LNCaP clone FGC (cell line): ENCODE measurements at regions not wholly inside any gene's neighbourhood (a gene's known extent, or its start where the extent isn't known, plus 50 kb on each side); places are given as distances from the start of the nearest gene placed in this dataset.
"Not testable (repeated sequence)": the region's sequence is repeated elsewhere in the genome, so short reads cannot be mapped to it uniquely, and the experiment has no call there.

Experiments
- DNase-seq: peaks from one replicate; pipeline ENCODE4 v3.0.0-alpha.2; 2011; ENCODE audit warnings: low read depth
- H3K4me3 ChIP-seq: 2 replicates; pipeline ENCODE4 v1.5.1; 2011; ENCODE audit warnings: mild to moderate bottlenecking, low read depth, low read length, control low read depth
- TF ChIP-seq, protein P1 (sequence below): IDR thresholded peaks from 2 replicates; pipeline ENCODE4 v1.5.1; 2012; ENCODE audit warnings: mild to moderate bottlenecking; ENCODE audit not compliant: control insufficient read depth, insufficient read depth; ENCODE audit errors: extremely low read depth

DNA sequence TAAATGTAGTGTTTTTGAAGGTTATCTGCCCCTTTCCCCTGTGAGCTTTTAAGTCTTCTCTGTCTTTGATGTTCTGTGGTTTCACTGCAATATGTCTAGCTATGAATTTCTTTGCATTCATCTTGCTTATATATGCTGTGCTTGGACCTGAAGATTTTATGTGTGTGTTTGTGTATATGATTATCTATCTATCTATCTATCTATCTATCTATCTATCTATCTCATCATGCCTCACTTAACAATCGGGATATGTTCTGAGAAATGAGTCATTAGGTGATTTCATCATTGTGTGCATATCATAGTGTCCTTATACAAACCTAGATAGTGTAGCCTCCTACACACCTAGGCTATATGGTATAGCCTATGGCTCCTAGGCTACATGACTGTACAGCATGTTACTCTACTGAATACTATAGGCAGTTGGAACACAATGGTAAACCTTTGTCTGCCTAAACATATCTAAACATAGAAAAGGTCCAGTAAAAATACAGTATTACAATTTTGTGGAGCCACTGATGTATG lies 173.9 kb downstream of the NPIPA7 start:
- not testable (repeated sequence) for H3K4me3 ChIP-seq, DNase-seq

DNA sequence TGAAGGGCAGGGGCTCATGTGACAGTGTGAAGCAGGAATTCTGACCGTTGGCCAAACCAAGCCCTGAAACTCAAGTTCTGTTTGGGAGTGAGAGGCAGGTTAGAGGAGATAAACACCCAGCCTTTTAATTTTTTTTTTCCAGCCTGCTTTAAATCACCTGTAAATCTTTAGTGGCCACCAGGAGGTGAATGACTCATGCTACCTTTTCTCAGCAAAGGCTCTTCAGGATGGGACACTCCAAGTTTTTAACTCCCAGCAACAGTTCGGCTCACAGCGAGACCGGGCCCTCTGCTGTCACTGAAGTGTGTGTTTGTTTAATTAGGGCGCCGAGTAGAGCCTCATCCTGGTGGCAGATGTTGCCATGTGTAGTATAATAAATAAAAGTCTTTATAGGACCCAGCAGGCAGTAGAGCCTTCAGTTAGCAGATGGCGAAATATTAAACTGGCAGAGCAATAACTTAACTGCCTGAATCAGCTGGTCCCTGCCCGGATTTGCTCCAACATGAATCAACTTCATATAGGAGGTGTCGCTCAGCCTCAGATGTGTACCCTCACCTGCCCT lies 180.3 kb downstream of the NPIPA7 start:
- H3K4me3 ChIP-seq, DNase-seq: not testable (repeated sequence)

DNA sequence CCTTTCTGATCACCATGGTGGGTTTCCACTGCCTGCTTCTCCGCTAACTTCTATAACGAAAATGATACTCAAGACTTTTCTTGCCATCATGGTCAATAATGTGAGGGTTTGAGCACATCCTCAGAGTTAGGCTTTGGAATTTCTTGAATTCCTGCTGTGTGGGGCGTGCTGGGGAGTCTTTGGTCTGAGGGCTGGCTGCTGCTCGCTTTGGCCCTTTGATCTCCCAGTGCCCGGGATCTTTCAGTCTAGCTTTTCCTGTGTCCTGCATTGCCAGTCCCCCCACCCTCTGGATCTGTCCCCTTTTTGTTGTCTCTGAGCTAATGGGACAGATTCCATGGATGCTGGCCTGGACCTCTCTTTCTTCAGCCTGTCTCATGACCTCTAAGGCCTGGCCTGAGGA lies 182.6 kb downstream of the NPIPA7 start:
- not testable (repeated sequence) for DNase-seq, H3K4me3 ChIP-seq

DNA sequence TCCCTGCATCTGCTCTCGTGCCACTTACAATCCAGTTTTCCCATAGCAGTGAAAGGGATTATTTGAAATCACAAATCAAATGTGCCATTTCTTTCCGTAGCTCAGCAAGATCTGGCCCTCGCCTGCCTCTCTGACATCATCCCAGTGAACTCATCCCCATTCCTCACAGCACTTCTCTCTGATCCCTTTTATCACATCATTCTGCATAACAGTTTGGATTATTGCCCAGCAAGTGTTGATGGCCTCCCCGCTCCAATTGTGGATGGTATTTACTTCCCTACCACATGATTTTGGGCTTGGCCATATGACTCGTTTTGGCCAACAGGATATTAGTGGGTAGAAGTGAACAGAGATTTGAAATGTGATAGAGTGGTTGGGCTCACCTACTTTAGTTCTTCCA lies 185.0 kb downstream of the NPIPA7 start:
- H3K4me3 ChIP-seq, DNase-seq: not testable (repeated sequence)

DNA sequence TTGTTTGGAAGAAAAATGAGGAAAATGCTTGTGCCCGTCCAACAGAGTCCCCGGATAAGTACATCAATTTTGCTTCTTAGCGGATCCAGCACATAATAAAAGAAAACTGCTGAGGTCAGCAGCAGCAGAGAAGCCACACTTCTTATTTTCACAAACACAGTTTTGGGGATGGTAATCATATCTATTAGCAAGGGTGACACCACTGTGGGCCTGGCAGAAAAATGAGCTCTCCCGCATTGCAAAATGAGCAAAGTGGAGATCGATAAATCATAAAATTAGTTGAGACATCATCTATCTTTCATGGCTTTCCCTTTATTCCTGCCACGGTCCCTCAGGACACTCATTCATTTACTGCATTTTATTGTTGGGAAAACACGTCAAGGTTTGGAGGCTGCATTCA lies 186.4 kb downstream of the NPIPA7 start:
- DNase-seq, H3K4me3 ChIP-seq: not testable (repeated sequence)

DNA sequence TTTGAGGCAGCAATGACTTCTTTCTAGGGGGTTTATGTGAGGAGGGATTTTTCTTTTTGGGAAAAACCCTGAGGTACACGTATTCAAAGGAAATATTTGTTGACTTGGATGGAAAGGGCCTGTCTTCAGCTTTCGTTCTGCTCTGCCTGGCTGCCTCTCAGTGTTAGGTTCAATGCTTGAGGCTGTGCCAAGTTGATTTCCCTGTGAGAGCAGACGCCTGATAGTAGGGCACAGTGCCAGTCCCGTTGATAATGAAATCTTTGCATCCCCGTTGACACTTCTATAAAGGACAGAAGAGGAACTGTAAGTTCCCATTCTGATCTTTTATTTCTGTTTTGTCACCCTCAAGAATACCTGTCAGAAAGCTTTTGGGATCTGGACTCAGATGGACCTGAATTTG lies 191.1 kb downstream of the NPIPA7 start:
- not testable (repeated sequence) for H3K4me3 ChIP-seq, DNase-seq

DNA sequence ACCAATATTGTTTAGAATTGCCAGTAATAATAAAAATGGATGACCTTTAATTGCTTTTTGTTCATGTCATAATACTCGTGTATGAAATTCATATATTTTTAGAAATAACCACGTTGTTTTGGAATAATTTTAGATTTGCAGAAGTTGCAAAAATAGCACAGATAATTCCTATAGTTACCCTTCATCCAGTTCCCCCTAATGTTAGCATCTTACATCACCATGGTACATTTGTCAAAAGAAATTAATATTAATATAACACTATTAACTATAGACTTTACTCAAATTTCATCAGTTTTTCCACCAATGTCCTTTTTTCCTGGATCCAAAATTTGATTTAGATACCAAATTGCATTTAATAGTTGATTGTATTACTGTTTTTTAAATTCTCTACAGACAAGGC lies 191.9 kb downstream of the NPIPA7 start:
- not testable (repeated sequence) for H3K4me3 ChIP-seq, DNase-seq

DNA sequence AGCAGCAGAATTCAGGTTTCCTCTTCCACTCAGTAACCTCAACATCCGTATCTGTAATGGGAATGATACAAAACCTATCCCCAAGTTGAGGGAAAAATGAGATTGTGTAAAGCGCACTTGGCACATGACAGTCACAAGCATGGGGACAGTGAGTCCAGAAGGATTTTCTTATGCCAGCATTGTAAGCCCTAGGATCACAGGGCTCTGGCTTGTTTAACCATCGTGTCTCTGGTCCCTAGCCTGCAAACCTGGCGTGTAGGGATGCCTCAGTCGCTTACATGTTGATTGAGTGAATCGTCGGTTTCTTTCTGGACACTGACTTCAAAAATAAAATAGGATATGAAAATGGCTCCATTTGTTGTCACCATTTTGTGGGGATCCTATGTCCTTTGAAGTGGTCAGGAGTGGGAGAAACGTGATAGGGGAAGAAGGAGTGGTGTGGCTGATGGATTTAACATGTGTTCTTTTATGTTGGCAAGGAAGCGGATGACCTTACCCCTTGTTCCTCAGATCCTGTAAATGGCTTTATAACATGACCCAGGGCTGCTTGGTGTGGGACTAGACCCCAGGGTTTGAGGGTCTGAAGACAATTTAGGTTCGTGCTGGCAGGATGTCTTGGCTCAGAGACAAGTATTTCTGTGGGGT lies 193.3 kb downstream of the NPIPA7 start:
- not testable (repeated sequence) for DNase-seq, H3K4me3 ChIP-seq

DNA sequence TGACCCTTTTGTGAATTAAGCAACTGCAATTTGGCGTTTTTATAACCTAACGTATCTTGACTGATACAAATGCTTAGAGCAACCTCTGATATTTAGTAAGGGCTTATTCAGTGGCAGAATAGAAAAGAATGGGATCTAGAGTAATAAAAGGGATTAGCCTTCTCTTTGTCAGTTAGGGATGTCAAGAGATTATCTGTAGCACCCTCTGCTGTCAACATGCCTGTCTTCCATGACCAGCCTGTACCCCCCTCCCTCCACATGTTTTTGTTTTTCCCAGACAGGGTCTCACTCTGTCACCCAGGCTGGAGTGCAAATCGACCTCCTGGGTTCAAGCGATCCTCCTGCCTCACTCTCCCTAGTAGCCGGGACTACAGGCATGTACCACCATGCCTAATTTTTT lies 198.1 kb downstream of the NPIPA7 start:
- H3K4me3 ChIP-seq, DNase-seq: not testable (repeated sequence)

DNA sequence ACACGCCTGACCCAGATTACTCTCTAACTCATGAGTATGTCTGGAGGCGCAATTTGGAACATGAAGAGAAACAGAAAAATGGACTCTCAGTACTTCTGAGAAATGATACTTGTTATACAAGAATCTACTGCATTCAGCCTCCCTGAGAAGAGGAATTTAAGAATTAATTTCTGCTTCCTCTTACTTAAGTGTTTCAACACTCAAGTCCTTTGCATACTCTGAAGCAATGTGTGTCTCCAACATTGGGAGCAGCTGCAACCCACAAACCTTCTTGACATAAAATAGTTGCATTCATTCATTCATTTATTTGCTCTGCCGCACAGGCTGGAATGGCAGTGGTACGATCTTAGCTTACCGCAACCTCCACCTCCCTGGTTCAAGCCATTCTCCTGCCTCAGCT lies 199.8 kb downstream of the NPIPA7 start:
- TF ChIP-seq, protein P1, sequence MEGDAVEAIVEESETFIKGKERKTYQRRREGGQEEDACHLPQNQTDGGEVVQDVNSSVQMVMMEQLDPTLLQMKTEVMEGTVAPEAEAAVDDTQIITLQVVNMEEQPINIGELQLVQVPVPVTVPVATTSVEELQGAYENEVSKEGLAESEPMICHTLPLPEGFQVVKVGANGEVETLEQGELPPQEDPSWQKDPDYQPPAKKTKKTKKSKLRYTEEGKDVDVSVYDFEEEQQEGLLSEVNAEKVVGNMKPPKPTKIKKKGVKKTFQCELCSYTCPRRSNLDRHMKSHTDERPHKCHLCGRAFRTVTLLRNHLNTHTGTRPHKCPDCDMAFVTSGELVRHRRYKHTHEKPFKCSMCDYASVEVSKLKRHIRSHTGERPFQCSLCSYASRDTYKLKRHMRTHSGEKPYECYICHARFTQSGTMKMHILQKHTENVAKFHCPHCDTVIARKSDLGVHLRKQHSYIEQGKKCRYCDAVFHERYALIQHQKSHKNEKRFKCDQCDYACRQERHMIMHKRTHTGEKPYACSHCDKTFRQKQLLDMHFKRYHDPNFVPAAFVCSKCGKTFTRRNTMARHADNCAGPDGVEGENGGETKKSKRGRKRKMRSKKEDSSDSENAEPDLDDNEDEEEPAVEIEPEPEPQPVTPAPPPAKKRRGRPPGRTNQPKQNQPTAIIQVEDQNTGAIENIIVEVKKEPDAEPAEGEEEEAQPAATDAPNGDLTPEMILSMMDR: no peak
- H3K4me3 ChIP-seq: no peak overlapping the region
- DNase-seq: no peak

DNA sequence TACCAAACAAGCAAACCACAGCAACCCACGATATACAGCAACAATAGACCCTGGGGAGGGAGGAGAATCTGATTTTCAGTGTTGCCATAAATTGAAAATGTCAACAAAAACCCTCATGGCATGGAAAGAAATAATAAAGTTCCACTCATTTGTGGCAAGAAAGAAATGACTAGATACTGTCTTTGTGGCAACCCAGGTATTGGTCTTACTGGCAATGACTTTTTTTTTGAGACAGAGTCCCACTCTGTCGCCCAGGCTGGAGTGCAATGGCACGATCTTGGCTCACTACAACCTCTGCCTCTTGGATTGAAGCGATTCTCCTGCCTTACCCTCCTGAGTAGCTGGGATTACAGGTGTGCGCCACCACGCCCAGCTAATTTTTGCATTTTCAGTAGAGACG lies 204.0 kb downstream of the NPIPA7 start:
- H3K4me3 ChIP-seq, DNase-seq: not testable (repeated sequence)

DNA sequence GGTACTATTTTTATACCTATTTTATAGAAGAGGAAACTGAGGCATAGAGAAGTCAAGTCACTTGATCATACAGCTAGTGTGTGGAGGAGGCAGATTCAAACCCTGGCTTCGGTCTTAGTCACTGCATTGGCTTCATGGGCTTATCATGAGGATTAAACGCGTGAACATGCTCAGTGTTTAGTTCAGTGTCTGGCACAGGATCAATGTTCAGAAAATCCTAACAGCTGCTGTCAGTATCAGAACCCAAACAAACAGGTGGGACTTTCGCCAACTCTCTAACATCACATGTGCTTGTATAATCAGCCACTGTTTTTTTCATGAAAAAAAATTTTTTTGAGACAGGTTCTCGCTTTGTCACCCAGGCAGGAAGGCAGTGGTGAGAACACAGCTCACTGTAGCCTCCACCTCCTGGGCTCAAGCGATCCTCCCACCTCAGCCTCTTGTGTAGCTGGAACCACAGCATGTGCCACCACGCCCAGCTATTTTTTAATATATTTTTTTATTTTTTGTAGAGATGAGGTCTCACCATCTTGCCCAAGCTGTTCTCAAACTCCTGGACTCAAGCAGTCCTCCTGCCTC lies 207.2 kb downstream of the NPIPA7 start:
- not testable (repeated sequence) for DNase-seq, H3K4me3 ChIP-seq

DNA sequence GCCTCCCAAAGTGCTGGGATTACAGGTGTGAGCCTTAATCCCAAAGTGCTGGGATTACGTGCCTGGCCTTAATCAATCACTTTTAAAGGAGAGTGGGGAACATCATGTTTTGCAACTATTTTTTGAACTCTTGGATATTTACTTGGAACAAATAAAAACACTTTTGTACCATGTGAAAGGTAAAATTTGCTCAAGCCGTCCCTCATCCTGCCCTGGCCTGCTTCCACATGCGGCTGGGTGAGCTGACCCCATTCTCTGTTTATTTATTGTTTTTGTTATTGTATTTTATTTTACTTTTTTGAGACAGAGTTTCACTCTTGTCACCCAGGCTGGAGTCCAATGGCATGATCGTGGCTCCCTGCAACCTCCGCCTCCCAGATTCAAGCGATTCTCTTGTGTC lies 208.0 kb downstream of the NPIPA7 start:
- not testable (repeated sequence) for H3K4me3 ChIP-seq, DNase-seq

DNA sequence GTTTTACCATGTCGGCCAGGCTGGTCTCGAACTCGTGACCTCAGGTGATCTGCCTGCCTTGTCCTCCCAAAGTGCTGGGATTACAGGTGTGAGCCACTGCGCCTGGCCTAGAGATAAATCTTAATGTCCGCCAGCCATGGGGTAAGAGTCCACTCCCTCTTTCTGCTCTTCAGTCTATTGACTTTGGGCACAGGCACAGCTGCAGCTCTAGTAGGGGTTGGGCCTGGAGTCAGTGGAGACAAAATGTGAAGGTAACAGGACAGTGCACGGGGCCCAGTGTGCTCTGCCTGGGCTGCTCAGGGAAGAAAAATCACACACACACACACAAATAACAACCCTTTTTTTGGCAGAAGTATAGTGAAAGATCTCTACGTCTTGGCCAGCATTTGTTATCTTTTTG lies 209.5 kb downstream of the NPIPA7 start:
- DNase-seq, H3K4me3 ChIP-seq: not testable (repeated sequence)

DNA sequence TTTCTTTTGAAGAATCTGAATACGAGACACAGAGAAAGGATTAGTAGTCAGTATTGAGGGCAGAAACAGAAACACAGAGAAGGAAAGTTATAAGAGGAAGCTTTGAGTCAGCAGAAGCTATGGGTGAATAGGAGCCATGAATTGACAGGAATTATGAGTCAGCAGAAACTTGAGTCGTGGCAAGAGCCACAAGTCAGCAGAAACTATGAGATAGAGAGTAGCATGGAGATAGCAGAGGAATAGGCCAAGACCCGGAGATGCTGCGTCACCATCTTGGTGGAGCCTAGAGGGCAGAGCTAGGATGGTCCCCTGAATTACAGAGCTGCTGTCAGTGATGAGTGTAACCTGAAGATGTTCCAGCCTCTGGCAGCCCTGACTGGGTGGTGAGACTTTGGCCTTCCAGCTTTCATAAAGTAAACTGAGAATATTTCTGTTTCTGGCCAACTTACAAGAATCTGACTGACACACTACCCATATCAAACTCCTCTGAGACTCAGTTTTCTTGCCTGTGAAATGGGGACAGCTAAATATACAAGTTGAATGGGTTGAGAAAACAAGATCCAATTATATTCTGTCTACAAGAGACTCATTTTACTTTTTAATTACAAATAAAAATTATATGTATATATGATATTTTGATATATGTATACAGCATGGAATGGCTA lies 211.8 kb downstream of the NPIPA7 start:
- not testable (repeated sequence) for H3K4me3 ChIP-seq, DNase-seq
